GM10266 (cell line): ENCODE measurements at regions not wholly inside any gene's neighbourhood (a gene's known extent, or its start where the extent isn't known, plus 50 kb on each side); places are given as distances from the start of the nearest gene placed in this dataset.
"Not testable (repeated sequence)": the region's sequence is repeated elsewhere in the genome, so short reads cannot be mapped to it uniquely, and the experiment has no call there.

ENCODE experiments used
- DNase-seq: peaks from one replicate; pipeline ENCODE4 v3.0.0; 2012; ENCODE audit errors: extremely low spot score
- TF ChIP-seq, protein P1 (sequence below): IDR thresholded peaks from 2 replicates; pipeline ENCODE4 v1.5.1; 2012; ENCODE audit warnings: mild to moderate bottlenecking, low read depth; ENCODE audit not compliant: control insufficient read depth, insufficient read depth; ENCODE audit errors: missing control alignments

DNA sequence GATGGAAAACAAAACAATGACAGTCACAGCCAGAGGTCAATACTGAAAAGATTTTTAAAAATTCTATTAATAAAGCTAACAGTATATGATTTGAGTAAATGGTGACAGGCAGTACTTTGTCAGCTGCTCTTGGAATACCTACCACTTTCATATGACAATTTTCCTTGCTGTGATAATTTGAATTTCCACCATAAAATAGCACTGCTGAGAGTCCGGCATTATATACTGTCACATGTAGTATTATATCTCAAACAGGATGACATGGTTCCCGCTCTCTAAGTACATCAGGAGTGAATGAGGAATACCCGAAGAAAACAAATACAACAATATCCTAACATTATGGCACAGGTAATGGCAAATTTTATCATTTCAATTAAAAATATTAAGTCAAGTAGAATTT lies 146.8 kb upstream of the TMPRSS15 start:
- DNase-seq = no peak
- TF ChIP-seq, protein P1, sequence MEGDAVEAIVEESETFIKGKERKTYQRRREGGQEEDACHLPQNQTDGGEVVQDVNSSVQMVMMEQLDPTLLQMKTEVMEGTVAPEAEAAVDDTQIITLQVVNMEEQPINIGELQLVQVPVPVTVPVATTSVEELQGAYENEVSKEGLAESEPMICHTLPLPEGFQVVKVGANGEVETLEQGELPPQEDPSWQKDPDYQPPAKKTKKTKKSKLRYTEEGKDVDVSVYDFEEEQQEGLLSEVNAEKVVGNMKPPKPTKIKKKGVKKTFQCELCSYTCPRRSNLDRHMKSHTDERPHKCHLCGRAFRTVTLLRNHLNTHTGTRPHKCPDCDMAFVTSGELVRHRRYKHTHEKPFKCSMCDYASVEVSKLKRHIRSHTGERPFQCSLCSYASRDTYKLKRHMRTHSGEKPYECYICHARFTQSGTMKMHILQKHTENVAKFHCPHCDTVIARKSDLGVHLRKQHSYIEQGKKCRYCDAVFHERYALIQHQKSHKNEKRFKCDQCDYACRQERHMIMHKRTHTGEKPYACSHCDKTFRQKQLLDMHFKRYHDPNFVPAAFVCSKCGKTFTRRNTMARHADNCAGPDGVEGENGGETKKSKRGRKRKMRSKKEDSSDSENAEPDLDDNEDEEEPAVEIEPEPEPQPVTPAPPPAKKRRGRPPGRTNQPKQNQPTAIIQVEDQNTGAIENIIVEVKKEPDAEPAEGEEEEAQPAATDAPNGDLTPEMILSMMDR = no peak

DNA sequence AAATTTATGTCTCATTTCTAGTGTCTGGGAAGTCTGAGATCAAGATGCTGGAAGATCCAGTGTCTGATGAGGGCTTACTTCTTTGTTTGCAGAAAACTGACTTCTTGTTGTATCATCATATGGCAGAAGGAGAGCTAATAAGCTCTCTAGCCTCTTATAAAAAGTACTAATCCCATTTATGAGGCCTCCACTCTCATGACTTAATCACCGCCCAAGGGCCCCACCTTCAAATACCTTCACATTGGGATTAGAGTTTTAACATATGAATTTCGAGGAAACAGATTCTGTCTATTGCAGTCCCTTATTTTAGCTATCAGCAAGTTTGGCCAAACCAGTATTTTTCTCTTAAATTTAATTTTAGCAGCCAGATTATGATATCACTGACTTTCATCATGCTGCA lies 150.2 kb upstream of the TMPRSS15 start:
- DNase-seq = no peak
- TF ChIP-seq, protein P1 = no peak

DNA sequence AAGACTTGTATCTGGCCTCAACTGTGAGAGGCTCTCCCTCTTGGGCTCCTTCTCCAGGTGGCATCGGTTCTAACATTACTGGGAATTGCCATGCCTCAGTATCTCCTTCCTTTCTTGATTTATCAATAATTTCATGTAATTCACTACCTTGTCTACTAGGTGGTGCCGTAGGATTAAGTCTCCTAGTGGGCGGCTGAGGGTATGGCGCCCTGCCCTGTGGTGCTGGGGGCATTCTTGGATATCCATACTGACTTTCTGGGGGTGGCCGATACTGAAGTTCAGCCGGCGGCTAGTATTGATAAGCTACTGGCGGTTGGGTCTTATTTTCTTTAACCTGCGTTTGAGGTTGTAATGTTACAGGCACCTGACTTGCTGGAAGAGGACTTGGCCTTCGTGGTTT lies 164.2 kb upstream of the TMPRSS15 start:
- DNase-seq = not testable (repeated sequence)

DNA sequence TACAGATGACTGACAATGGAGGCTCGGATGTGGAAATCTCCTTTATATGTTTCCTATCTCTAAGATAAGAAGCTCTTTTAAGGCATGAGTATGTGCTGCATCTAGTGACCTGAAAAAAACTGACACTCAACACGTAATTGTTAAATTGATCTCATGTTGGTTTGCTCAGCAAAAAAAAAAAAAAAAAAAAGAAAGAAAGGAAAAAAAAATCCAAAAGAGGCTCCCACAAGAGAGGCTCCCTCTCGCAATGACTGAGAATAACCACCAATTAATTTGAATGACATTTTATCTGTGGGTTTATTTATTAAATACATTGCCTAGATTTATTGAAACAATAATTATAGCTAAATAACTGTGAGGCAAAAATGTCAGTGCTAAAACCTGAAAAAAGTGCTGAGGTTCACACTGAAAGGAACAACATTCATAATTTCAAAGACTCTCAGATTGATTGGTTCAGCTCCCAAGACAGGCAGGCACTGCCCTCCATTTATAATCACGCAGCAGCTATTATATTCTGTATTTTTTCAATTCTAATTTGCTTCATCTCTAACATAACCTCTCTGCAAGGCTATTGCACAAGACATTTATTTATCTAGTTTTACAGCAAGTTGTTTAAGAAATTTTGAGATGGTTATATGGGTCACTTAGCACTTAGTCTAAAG lies 184.5 kb upstream of the TMPRSS15 start:
- no peak for DNase-seq
- TF ChIP-seq, protein P1 = no peak

DNA sequence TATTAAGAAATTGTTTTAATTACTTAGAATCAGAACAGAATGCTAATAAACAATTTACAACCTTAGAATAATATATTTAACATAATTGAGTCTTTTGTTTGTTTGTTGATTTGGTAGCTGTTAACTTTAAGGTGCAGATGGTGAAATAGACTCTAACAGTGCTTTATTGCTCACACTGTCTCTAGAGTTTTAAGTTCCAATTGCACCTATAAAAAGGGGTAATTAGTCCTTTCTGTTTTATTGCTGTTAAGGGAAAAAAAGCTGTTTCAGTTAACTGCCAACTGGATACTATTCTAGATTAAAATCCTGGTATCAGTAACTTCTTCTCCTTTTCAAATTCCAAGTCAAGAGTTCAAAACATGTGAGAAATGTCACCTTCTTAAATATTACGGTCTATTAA lies 197.6 kb upstream of the TMPRSS15 start:
- DNase-seq = no peak
- TF ChIP-seq, protein P1 = no peak

DNA sequence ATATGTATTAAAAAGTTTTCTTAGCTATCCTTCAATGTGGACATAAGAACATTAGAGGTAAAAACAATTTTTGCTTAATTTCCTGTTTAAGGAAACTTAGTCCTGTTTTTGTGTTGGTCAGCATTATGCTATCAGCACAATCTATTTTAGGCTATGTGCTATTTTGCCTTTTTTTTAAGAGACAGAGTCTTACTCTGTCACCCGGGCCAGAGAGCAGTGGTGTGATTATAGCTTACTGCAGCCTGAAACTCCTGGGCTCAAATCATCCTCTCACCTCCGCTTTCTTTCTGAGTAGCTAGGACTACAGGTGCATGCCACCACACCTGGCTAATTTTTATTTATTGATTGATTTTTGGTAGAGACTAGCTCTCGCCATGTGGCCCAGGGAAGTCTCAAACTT lies 199.1 kb upstream of the TMPRSS15 start:
- TF ChIP-seq, protein P1 = no peak
- no peak for DNase-seq

DNA sequence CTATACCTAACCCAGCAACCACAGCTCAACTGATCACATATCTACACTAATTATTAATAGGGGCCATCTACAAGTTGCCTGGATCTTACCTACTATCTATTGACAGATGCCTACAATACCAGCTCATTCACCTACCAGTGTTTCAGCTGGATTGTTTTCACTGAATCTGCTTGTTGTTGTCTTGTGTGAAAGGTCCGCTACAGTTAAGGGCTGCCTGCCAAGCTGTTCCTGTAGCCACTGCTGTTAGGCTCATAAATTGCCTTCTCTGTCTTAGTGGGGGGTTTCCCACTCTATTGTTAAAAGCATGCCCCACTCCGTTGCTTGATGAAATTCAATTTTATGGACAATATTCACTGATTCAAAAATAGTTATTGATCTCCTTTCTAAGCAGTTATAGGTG lies 199.7 kb upstream of the TMPRSS15 start:
- TF ChIP-seq, protein P1 = no peak
- DNase-seq = no peak

GRCh38 chr21:18603980-18604379 lies 200.4 kb upstream of the TMPRSS15 start:
- TF ChIP-seq, protein P1 = no peak
- DNase-seq = no peak
